ENCODE measurements at regions not wholly inside any gene's neighbourhood (a gene's known extent, or its start where the extent isn't known, plus 50 kb on each side); places are given as distances from the start of the nearest gene placed in this dataset.

DNA sequence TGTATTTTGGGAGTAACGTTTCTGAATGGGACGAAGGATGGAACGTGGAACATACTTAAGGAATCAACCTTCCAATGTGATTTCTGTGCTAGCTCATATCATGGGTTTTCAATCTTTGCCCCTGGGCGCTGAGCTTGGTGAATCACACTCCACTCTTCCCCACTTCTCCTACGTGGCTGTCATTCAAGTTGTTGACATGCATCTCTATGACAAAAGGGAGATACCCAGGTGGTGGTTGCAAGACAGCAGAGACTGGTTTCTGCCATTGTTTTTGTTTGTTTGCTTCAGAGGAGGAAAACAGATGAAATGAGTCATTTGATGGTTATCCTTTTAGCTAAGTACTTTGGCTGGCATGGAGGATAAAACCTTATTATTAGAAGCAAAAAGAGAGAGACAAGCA is 573.9 kb downstream of the GATA3 start:
- FAIRE-seq (no peak), DNase-seq (ENCODE audit: low read depth, low spot score) (no peak)
- no peak overlapping the region for H3K4me2 ChIP-seq (ENCODE audit: insufficient read depth, low read length)
- no peaks in the 10 kb centered on the region for H3K79me2 ChIP-seq (ENCODE audit: control insufficient read depth, insufficient read depth, low read length)
- dilution Hi-C loops (cut with MboI; ENCODE audit: extremely low pct_ligation_motif_present, low sequenced_read_pairs), result no loop called here
- H3K27me3 ChIP-seq (ENCODE audit: control insufficient read depth in 2 of 2, insufficient read depth in 2 of 2, low read length in 2 of 2), result no peaks in the 10 kb centered on the region
- no peak overlapping the region for H3K4me3 ChIP-seq (replicated peaks in 1 of 3; ENCODE audit: insufficient read depth in 1 of 3, low read depth in 1 of 3, low read length in 3 of 3)
- H4K20me1 ChIP-seq (replicated peaks; ENCODE audit: control insufficient read depth, extremely low read depth, insufficient read depth, low read length), result no peaks in the 10 kb centered on the region
- H3K9me1 ChIP-seq (replicated peaks; ENCODE audit: control insufficient read depth, extremely low read depth, insufficient read depth, low read length), result no peaks in the 10 kb centered on the region
- POLR2A ChIA-PET, result no interaction called here
- H3K36me3 ChIP-seq (ENCODE audit: control insufficient read depth in 2 of 2, extremely low read depth in 1 of 2, insufficient read depth in 2 of 2, low read length in 2 of 2), result no peaks in the 10 kb centered on the region
- CTCF ChIA-PET, result interaction anchor here (0.7 kb wide), 1 partner anchor 1254 kb away, joined by 4 read pairs; no protein-coding TSS in a partner anchor
- H2AFZ ChIP-seq (ENCODE audit: low read depth, low read length), result no peak overlapping the region
- H3K27ac ChIP-seq (ENCODE audit: insufficient read depth, low read depth, low read length), result no peak overlapping the region
- intact Hi-C loops (cut with micrococcal nuclease), result no loop called here
- H3K9me3 ChIP-seq (replicated peaks; ENCODE audit: control insufficient read depth, insufficient read depth, low read length), result no peaks in the 10 kb centered on the region
- no peak for TF ChIP-seq JUN (IDR thresholded peaks at IDR 0.05; ENCODE audit: borderline replicate concordance, insufficient read depth, insufficient read length, low read depth)
- TF ChIP-seq EZH2 (IDR thresholded peaks at IDR 0.05; ENCODE audit: borderline replicate concordance, low read depth, low read length, severe bottlenecking), result no peak
- TF ChIP-seq MYC (IDR thresholded peaks at IDR 0.05; ENCODE audit: low read depth, low read length), result no peak
- TF ChIP-seq GATA2 (IDR thresholded peaks at IDR 0.05; ENCODE audit: insufficient read depth, insufficient read length, low read depth, low read length), result no peak
- no peak for TF ChIP-seq MAX (IDR thresholded peaks at IDR 0.05; ENCODE audit: insufficient read depth, insufficient read length)
- TF ChIP-seq POLR2AphosphoS5 (IDR thresholded peaks at IDR 0.05; ENCODE audit: insufficient read depth, low read depth, low read length), result no peak
- TF ChIP-seq, protein P1, sequence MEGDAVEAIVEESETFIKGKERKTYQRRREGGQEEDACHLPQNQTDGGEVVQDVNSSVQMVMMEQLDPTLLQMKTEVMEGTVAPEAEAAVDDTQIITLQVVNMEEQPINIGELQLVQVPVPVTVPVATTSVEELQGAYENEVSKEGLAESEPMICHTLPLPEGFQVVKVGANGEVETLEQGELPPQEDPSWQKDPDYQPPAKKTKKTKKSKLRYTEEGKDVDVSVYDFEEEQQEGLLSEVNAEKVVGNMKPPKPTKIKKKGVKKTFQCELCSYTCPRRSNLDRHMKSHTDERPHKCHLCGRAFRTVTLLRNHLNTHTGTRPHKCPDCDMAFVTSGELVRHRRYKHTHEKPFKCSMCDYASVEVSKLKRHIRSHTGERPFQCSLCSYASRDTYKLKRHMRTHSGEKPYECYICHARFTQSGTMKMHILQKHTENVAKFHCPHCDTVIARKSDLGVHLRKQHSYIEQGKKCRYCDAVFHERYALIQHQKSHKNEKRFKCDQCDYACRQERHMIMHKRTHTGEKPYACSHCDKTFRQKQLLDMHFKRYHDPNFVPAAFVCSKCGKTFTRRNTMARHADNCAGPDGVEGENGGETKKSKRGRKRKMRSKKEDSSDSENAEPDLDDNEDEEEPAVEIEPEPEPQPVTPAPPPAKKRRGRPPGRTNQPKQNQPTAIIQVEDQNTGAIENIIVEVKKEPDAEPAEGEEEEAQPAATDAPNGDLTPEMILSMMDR (IDR thresholded peaks at IDR 0.05; ENCODE audit: extremely low read depth in 1 of 2, insufficient read depth in 1 of 2, low read depth in 1 of 2, low read length in 2 of 2), result no peak
- no peak for TF ChIP-seq POLR2A (IDR thresholded peaks at IDR 0.05; ENCODE audit: low read depth, low read length)
- TF ChIP-seq FOS (IDR thresholded peaks at IDR 0.05; ENCODE audit: borderline replicate concordance, insufficient read depth, low read length), result no peak
- BruUV-seq (replicated peaks), result no TSS peak
- no peak overlapping the region for H3K9ac ChIP-seq (replicated peaks; ENCODE audit: extremely low read depth, insufficient read depth, low read length)
- no peaks in the 10 kb centered on the region for H3K4me1 ChIP-seq (ENCODE audit: control insufficient read depth, extremely low read depth, insufficient read depth, low read length)

Measured in endothelial cell of umbilical vein (primary cell).